ENCODE measurements at regions not wholly inside any gene's neighbourhood (a gene's known extent, or its start where the extent isn't known, plus 50 kb on each side); places are given as distances from the start of the nearest gene placed in this dataset.

- no peak for TF ChIP-seq REST (IDR thresholded peaks at IDR 0.05; ENCODE audit: insufficient read depth in 1 of 2, low read depth in 2 of 2, low read length in 2 of 2)
- no peak for TF ChIP-seq POLR2AphosphoS5 (IDR thresholded peaks at IDR 0.05; ENCODE audit: low read depth, low read length)
- no peak for TF ChIP-seq TAF1 (IDR thresholded peaks at IDR 0.05; ENCODE audit: borderline replicate concordance, insufficient read depth, low read length)
- no peak for TF ChIP-seq FOXP2 (optimal IDR thresholded peaks at IDR 0.05; ENCODE audit: borderline replicate concordance, extremely low read depth, extremely low read length, insufficient read depth)
Measured at GRCh38 chr2:8098476-8099266, 583.2 kb upstream of the ID2 start.
